ENCODE measurements at regions not wholly inside any gene's neighbourhood (a gene's known extent, or its start where the extent isn't known, plus 50 kb on each side); places are given as distances from the start of the nearest gene placed in this dataset.
"Not testable (repeated sequence)": the region's sequence is repeated elsewhere in the genome, so short reads cannot be mapped to it uniquely, and the experiment has no call there.

DNA sequence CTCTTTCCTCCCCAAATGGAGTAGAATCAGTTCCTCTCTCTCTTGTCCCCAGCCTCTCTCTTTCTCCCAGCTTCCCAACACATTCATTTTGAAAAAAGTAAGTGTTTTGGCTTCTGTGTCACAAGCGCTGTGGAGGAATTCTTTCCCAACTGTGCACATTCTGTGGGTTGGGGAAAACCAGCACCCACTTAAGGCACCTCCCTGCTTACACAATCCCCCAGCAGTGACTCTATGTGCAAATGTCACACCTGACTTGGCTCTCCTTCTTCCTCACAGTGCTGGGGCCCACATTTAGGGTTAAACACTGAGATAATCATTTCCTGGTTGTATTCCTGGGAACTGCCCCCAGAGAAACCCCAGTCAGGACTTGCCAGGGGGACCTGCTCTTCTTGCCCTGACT, 358.1 kb upstream of the ZNF32 start:
- Histone ChIP-seq H3K36me3 (ENCODE audit: insufficient read depth, low read length) (no peaks in the 10 kb centered on the region), H3K4me1 (ENCODE audit: control insufficient read depth, insufficient read depth, low read length, unreplicated experiment) (no peaks in the 10 kb centered on the region), H3K4me3 (ENCODE audit: low read depth, low read length) (no peak overlapping the region), H2AFZ (ENCODE audit: low read length, unreplicated experiment) (no peak overlapping the region), H3K27ac (ENCODE audit: low read depth, low read length) (no peak overlapping the region), H3K27me3 (ENCODE audit: insufficient read depth, low read length) (peaks cover 2% of the 10 kb centered on the region; the same call in 1 of the 2 replicates), H3K79me2 (ENCODE audit: control insufficient read depth, insufficient read depth, low read length, unreplicated experiment) (no peaks in the 10 kb centered on the region)

DNA sequence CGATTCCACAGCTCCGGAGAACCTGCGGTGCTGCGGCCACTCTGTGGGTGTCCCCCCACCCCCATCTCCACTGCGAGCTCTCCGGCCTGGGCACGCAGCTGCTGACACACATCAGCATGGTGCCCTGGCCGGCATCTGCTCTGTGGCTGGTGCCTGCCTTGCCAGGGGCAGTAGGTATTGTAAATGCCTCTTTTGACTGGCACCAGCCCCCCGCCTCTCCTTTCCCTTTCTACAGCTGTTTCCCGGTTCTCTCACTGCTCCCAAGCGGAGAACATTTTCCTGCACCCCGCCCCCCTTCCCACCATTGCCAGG, 357.1 kb upstream of the ZNF32 start:
- no peaks in the 10 kb centered on the region for H3K4me1 ChIP-seq (ENCODE audit: control insufficient read depth, insufficient read depth, low read length, unreplicated experiment)
- H2AFZ ChIP-seq (ENCODE audit: low read length, unreplicated experiment), result no peak overlapping the region
- H3K27ac ChIP-seq (ENCODE audit: low read depth, low read length), result no peak overlapping the region
- no peaks in the 10 kb centered on the region for H3K79me2 ChIP-seq (ENCODE audit: control insufficient read depth, insufficient read depth, low read length, unreplicated experiment)
- H3K27me3 ChIP-seq (ENCODE audit: insufficient read depth, low read length), result peaks cover 10% of the 10 kb centered on the region
- no peaks in the 10 kb centered on the region for H3K36me3 ChIP-seq (ENCODE audit: insufficient read depth, low read length)
- H3K4me3 ChIP-seq (ENCODE audit: low read depth, low read length), result no peak overlapping the region

DNA sequence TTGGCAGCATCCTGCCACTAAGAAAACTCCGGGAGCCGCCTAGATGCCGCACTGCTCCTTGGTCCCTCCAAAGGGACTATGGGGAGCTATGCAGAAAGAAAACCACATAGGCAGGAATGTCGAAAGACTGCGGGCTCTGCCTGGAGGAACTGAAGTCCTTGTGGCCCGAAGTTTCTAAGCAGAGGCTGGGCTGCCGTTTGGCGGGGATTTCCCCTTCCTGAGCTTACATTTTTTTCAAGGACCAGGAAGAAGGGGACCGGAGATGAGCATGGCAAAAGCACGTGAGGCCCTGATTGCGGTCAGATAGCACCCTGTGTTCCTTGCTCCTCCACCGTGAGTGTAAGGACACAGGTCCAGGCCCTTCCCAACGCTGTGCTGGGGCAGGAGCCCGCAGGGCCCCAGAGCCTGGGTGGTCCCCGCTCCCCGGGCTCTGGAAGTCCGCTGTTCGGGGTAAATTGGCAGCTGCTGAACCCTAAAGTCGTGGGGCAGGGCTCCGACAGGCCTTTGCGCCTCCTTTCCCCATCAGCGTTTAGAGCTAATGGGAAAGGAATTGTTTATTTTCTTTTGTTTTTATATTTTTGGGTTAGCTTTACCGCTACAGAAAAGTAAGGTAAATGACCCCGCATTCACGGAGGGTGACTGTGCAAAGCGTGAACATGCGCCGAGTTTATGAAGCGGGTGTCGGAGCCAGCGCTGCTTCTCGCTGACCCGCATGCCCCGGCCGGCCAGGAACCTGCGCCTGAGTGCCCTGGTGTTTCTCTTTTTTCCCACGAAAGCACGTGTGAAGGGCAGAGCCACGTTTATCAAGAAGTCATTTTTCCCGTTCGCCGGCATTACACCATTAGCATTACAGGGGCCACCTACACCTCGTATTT, 356.5 kb upstream of the ZNF32 start:
- Histone ChIP-seq H3K4me3 (ENCODE audit: low read depth, low read length) (no peak overlapping the region), H3K79me2 (ENCODE audit: control insufficient read depth, insufficient read depth, low read length, unreplicated experiment) (no peaks in the 10 kb centered on the region), H3K4me1 (ENCODE audit: control insufficient read depth, insufficient read depth, low read length, unreplicated experiment) (no peaks in the 10 kb centered on the region), H3K36me3 (ENCODE audit: insufficient read depth, low read length) (no peaks in the 10 kb centered on the region), H3K27me3 (ENCODE audit: insufficient read depth, low read length) (peaks cover 10% of the 10 kb centered on the region), H2AFZ (ENCODE audit: low read length, unreplicated experiment) (no peak overlapping the region), H3K27ac (ENCODE audit: low read depth, low read length) (no peak overlapping the region)

DNA sequence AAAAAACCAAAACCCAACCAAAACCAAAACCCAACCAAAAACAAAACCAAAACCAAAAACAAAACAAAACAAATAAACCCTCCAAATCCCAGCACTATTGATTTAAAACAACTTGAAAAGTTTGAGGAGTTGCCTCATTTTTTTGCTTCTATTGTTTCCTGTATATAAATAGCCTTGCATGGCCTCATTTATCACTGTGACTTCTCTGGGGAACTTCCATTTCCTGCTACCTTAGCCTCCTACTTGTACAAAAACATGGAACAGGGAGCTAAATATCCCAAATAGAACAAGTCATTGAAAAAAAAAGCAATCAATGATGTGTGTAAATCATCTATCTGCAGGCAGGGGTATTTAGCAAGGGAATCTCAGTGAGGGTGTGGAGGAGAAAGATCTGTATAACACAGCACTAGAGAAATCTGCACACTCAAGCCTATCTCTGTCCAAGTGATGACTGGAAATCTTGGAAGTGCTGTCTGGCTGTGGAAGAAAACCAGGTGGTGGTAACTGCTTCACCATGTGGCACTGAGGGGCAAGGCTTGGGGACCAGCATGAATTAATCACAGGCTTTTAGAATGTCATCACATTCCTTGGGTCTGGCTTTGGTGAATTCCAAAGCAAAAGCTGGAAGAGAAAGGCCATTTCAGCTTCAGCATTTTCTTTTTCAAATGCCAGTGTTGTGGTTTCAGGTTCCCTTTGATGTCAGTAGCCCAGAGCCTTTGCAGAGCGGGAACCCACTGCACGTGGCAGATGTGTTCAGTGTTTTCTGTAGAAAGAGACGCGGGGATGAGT, 349.5 kb upstream of the ZNF32 start:
- H3K4me1 ChIP-seq (ENCODE audit: control insufficient read depth, insufficient read depth, low read length, unreplicated experiment), result peaks cover 3% of the 10 kb centered on the region
- H3K4me3 ChIP-seq (ENCODE audit: low read depth, low read length), result no peak overlapping the region
- H2AFZ ChIP-seq (ENCODE audit: low read length, unreplicated experiment), result no peak overlapping the region
- H3K27me3 ChIP-seq (ENCODE audit: insufficient read depth, low read length), result peaks cover 7% of the 10 kb centered on the region; the same call in 1 of the 2 replicates
- no peaks in the 10 kb centered on the region for H3K79me2 ChIP-seq (ENCODE audit: control insufficient read depth, insufficient read depth, low read length, unreplicated experiment)
- H3K27ac ChIP-seq (ENCODE audit: low read depth, low read length), result no peak overlapping the region
- no peaks in the 10 kb centered on the region for H3K36me3 ChIP-seq (ENCODE audit: insufficient read depth, low read length)

DNA sequence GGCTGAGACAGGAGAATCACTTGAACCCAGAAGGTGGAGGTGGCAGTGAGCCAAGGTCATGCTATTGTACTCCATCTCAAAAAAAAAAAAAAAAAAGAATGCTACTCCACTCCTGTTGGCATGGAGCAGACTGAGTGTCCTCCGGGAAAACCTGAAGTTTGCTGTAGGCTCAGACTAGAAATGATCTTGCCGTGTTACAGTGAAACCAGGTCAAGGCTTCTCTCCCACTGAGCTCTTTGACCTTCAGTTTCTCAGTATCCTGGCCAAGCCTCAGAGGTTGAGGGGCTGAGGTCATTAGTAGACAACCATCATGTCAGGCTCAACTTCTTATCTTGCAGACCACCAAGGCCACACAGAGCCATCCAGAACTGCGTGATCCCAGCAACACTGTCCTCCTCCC, 348.6 kb upstream of the ZNF32 start:
- H3K27me3 ChIP-seq (ENCODE audit: insufficient read depth, low read length), result peaks cover 7% of the 10 kb centered on the region; the same call in 1 of the 2 replicates
- peaks cover 3% of the 10 kb centered on the region for H3K4me1 ChIP-seq (ENCODE audit: control insufficient read depth, insufficient read depth, low read length, unreplicated experiment)
- H2AFZ ChIP-seq (ENCODE audit: low read length, unreplicated experiment), result no peak overlapping the region
- no peak overlapping the region for H3K4me3 ChIP-seq (ENCODE audit: low read depth, low read length)
- no peaks in the 10 kb centered on the region for H3K36me3 ChIP-seq (ENCODE audit: insufficient read depth, low read length)
- H3K27ac ChIP-seq (ENCODE audit: low read depth, low read length), result no peak overlapping the region
- no peaks in the 10 kb centered on the region for H3K79me2 ChIP-seq (ENCODE audit: control insufficient read depth, insufficient read depth, low read length, unreplicated experiment)

DNA sequence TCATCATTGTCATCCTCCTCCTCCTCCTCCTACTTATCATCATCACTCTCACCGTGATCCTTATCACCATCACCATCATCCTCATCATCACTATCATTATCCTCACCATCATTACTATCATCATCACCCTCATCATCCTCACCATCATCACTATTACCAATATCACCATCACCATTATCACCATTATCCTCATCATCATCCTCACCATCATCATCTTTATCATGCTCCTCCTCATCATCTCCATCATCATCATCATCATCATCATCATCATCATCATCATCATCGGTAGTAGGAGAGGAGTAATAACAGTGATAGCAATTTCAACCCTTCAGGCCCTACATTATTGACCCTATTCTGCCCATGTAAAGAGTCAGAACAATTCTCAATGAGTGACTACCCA, 345.9 kb upstream of the ZNF32 start:
- no peak overlapping the region for H2AFZ ChIP-seq (ENCODE audit: low read length, unreplicated experiment)
- H3K27me3 ChIP-seq (ENCODE audit: insufficient read depth, low read length), result no peaks in the 10 kb centered on the region
- H3K27ac ChIP-seq (ENCODE audit: low read depth, low read length), result no peak overlapping the region
- no peaks in the 10 kb centered on the region for H3K36me3 ChIP-seq (ENCODE audit: insufficient read depth, low read length)
- H3K4me3 ChIP-seq (ENCODE audit: low read depth, low read length), result no peak overlapping the region
- H3K79me2 ChIP-seq (ENCODE audit: control insufficient read depth, insufficient read depth, low read length, unreplicated experiment), result no peaks in the 10 kb centered on the region
- peaks cover 3% of the 10 kb centered on the region for H3K4me1 ChIP-seq (ENCODE audit: control insufficient read depth, insufficient read depth, low read length, unreplicated experiment)

DNA sequence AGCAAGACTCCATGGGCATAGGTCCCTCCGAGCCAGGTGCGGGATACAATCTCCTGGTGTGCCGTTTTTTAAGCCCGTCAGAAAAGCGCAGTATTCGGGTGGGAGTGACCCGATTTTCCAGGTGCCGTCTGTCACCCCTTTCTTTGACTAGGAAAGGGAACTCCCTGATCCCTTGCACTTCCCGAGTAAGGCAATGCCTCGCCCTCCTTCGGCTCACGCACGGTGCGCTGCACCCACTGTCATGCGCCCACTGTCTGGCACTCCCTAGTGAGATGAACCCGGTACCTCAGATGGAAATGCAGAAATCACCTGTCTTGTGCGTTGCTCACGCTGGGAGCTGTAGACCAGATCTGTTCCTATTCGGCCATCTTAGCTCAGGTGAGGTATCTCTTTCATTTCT, 344.1 kb upstream of the ZNF32 start:
- not testable (repeated sequence) for H3K27me3 ChIP-seq (ENCODE audit: insufficient read depth, low read length); H3K4me1 ChIP-seq (ENCODE audit: control insufficient read depth, insufficient read depth, low read length, unreplicated experiment); H3K27ac ChIP-seq (ENCODE audit: low read depth, low read length); H3K4me3 ChIP-seq (ENCODE audit: low read depth, low read length); H3K36me3 ChIP-seq (ENCODE audit: insufficient read depth, low read length); H3K79me2 ChIP-seq (ENCODE audit: control insufficient read depth, insufficient read depth, low read length, unreplicated experiment); H2AFZ ChIP-seq (ENCODE audit: low read length, unreplicated experiment)

DNA sequence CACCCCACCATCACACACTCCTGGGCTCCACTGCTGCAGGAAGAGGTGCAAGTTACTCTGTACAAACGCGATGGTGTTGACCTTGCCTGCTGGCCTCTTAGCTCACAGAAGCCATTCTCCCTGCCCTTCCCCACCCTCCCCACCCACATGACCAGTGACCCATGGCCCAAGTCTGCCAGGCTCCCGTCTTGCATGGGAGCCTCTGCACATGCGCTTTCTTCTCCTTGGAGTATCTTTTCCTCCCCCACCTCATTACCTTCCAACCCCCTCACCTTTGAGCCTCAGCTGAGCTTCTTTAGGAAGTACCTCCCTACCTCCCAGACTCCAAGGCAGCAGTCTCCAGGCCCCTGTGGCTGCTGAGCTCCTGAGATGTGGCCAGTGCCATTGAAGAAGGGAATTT, 337.7 kb upstream of the ZNF32 start:
- H3K4me3 ChIP-seq (ENCODE audit: low read depth, low read length), result no peak overlapping the region
- no peaks in the 10 kb centered on the region for H3K79me2 ChIP-seq (ENCODE audit: control insufficient read depth, insufficient read depth, low read length, unreplicated experiment)
- H2AFZ ChIP-seq (ENCODE audit: low read length, unreplicated experiment), result no peak overlapping the region
- peaks cover 3% of the 10 kb centered on the region for H3K4me1 ChIP-seq (ENCODE audit: control insufficient read depth, insufficient read depth, low read length, unreplicated experiment)
- no peaks in the 10 kb centered on the region for H3K27me3 ChIP-seq (ENCODE audit: insufficient read depth, low read length)
- no peak overlapping the region for H3K27ac ChIP-seq (ENCODE audit: low read depth, low read length)
- H3K36me3 ChIP-seq (ENCODE audit: insufficient read depth, low read length), result no peaks in the 10 kb centered on the region

DNA sequence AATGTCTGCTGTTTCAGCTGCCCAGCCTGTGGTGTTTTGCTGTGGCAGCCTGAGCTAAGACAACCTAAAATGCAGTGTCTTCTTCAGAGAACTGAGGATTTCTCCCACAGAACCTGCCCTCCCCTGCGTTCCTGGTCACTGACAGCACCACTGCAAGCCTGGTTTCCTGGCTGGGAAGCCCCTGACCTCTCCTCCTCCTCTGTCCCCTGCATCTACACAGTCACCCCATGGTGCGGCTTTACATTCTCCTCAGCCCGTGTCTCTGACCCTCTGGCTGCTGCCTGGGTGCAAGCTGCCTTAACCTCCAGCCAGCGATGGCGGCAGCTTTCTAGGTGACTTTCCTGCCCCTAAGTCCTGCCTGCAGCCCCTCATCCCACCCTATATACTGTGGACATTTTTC, 337.3 kb upstream of the ZNF32 start:
- no peak overlapping the region for H3K4me3 ChIP-seq (ENCODE audit: low read depth, low read length)
- no peaks in the 10 kb centered on the region for H3K79me2 ChIP-seq (ENCODE audit: control insufficient read depth, insufficient read depth, low read length, unreplicated experiment)
- H3K27me3 ChIP-seq (ENCODE audit: insufficient read depth, low read length), result no peaks in the 10 kb centered on the region
- H3K27ac ChIP-seq (ENCODE audit: low read depth, low read length), result no peak overlapping the region
- peaks cover 5% of the 10 kb centered on the region for H3K4me1 ChIP-seq (ENCODE audit: control insufficient read depth, insufficient read depth, low read length, unreplicated experiment)
- no peak overlapping the region for H2AFZ ChIP-seq (ENCODE audit: low read length, unreplicated experiment)
- no peaks in the 10 kb centered on the region for H3K36me3 ChIP-seq (ENCODE audit: insufficient read depth, low read length)

DNA sequence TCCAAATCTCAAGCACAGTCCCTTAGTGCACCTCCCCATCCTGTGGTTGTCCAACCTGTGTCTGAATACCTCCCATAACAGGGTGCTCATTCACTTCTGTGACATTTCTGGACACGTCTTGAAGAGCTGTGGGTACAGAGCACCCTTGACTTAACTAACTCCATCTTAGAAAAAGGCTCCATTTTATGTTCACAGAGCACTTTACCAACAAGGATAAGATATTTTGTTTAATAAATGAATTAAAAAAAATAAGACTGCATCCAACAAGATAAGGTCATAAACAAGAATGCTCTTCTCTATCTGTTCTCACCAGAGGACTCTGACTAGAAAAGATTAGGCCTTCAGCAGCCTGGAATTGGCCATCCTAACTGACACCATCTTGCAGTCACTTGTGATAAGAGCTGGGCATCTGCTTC, 335.2 kb upstream of the ZNF32 start:
- Histone ChIP-seq H3K4me3 (ENCODE audit: low read depth, low read length) (no peak overlapping the region), H2AFZ (ENCODE audit: low read length, unreplicated experiment) (no peak overlapping the region), H3K36me3 (ENCODE audit: insufficient read depth, low read length) (no peaks in the 10 kb centered on the region), H3K27ac (ENCODE audit: low read depth, low read length) (no peak overlapping the region), H3K27me3 (ENCODE audit: insufficient read depth, low read length) (no peaks in the 10 kb centered on the region), H3K79me2 (ENCODE audit: control insufficient read depth, insufficient read depth, low read length, unreplicated experiment) (no peaks in the 10 kb centered on the region), H3K4me1 (ENCODE audit: control insufficient read depth, insufficient read depth, low read length, unreplicated experiment) (peaks cover 8% of the 10 kb centered on the region)

DNA sequence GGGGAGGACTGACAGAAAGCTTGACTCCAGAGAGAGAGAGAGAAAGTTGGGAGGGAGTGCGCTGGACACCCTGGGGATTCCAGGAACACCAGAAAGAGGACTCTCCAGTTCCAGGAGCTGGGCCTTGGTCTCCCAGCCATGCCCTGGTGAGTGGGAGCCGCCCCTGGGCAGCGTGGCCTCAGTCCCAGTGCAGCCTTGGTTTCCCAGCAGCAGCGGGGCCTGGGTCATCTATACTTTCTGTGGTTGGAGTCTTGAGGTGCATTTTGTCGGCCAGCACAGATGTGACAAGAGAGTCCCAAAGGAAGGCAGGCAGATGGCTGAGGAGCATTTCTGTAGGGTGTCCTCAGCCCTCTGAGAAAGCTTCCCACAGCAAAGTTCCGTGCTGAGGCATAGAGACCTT, 334.7 kb upstream of the ZNF32 start:
- H3K4me1 ChIP-seq (ENCODE audit: control insufficient read depth, insufficient read depth, low read length, unreplicated experiment), result peaks cover 8% of the 10 kb centered on the region
- no peak overlapping the region for H2AFZ ChIP-seq (ENCODE audit: low read length, unreplicated experiment)
- no peak overlapping the region for H3K4me3 ChIP-seq (ENCODE audit: low read depth, low read length)
- no peaks in the 10 kb centered on the region for H3K79me2 ChIP-seq (ENCODE audit: control insufficient read depth, insufficient read depth, low read length, unreplicated experiment)
- no peak overlapping the region for H3K27ac ChIP-seq (ENCODE audit: low read depth, low read length)
- H3K36me3 ChIP-seq (ENCODE audit: insufficient read depth, low read length), result no peaks in the 10 kb centered on the region
- H3K27me3 ChIP-seq (ENCODE audit: insufficient read depth, low read length), result no peaks in the 10 kb centered on the region

Measured in ACC112 (cell line).